Ishikawa (cell line): ENCODE measurements at regions not wholly inside any gene's neighbourhood (a gene's known extent, or its start where the extent isn't known, plus 50 kb on each side); places are given as distances from the start of the nearest gene placed in this dataset.

Experiments used
- CEBPB ChIP-seq: IDR thresholded peaks from 2 replicates; pipeline ENCODE4 v1.6.1; 2012
- CREB1 ChIP-seq: IDR thresholded peaks from 2 replicates; pipeline ENCODE4 v1.6.1; 2012; ENCODE audit warnings: low read depth
- EGR1 ChIP-seq: IDR thresholded peaks from 2 replicates; pipeline ENCODE4 v1.6.1; 2012
- EP300 ChIP-seq: IDR thresholded peaks from 2 replicates; pipeline ENCODE4 v1.6.1; 2012; ENCODE audit warnings: borderline replicate concordance
- FOXM1 ChIP-seq: IDR thresholded peaks from 2 replicates; pipeline ENCODE4 v1.6.1; 2012; ENCODE audit warnings: low read depth, borderline replicate concordance
- MAX ChIP-seq: IDR thresholded peaks from 2 replicates; pipeline ENCODE4 v1.6.1; 2012
- NFIC ChIP-seq: IDR thresholded peaks from 2 replicates; pipeline ENCODE4 v1.6.1; 2012
- RAD21 ChIP-seq: IDR thresholded peaks from 2 replicates; pipeline ENCODE4 v1.6.1; 2012; ENCODE audit warnings: low read depth
- REST ChIP-seq: IDR thresholded peaks from 2 replicates; pipeline ENCODE4 v1.6.1; 2012; ENCODE audit warnings: low read depth, mild to moderate bottlenecking
- TAF1 ChIP-seq: IDR thresholded peaks from 2 replicates; pipeline ENCODE4 v1.6.1; 2012; ENCODE audit warnings: low read depth, mild to moderate bottlenecking
- TCF12 ChIP-seq: IDR thresholded peaks from 2 replicates; pipeline ENCODE4 v1.6.1; 2012; ENCODE audit warnings: low read depth
- TEAD4 ChIP-seq: IDR thresholded peaks from 2 replicates; pipeline ENCODE4 v1.6.1; 2012
- USF1 ChIP-seq: IDR thresholded peaks from 2 replicates; pipeline ENCODE4 v1.6.1; 2012
- YY1 ChIP-seq: IDR thresholded peaks from 2 replicates; pipeline ENCODE4 v1.6.1; 2012; ENCODE audit warnings: low read depth
- ZBTB7A ChIP-seq: IDR thresholded peaks from 2 replicates; pipeline ENCODE4 v1.6.1; 2012; ENCODE audit warnings: low read depth

- no peak for TF ChIP-seq REST
- no peak for TF ChIP-seq TCF12
- TF ChIP-seq ZBTB7A: no peak
- no peak for TF ChIP-seq CEBPB
- TF ChIP-seq TAF1: no peak
- no peak for TF ChIP-seq MAX
- no peak for TF ChIP-seq FOXM1
- no peak for TF ChIP-seq NFIC
- no peak for TF ChIP-seq CREB1
- no peak for TF ChIP-seq TEAD4
- TF ChIP-seq EP300: no peak
- no peak for TF ChIP-seq USF1
Observed at GRCh38 chr15:61390138-61390537, 161.0 kb upstream of the RORA start.

GRCh38 chr15:61389334-61390028, 160.4 kb upstream of the RORA start:
- TF ChIP-seq REST: no peak
- TF ChIP-seq YY1: no peak
- no peak for TF ChIP-seq TAF1
- no peak for TF ChIP-seq ZBTB7A
- TF ChIP-seq USF1: no peak
- no peak for TF ChIP-seq EGR1
- no peak for TF ChIP-seq FOXM1
- TF ChIP-seq NFIC: no peak
- no peak for TF ChIP-seq TCF12
- no peak for TF ChIP-seq EP300
- no peak for TF ChIP-seq CREB1
- no peak for TF ChIP-seq TEAD4

- TF ChIP-seq YY1 (no peak), TCF12 (no peak), TAF1 (no peak), EP300 (no peak), RAD21 (no peak), CEBPB (no peak), CREB1 (no peak), REST (no peak), ZBTB7A (no peak), NFIC (no peak), EGR1 (no peak), USF1 (no peak), MAX (no peak), TEAD4 (no peak), FOXM1 (no peak)
Observed at GRCh38 chr15:61387675-61388074, 158.6 kb upstream of the RORA start.

- TF ChIP-seq ZBTB7A (no peak), RAD21 (no peak), MAX (no peak), CREB1 (no peak), TCF12 (no peak), EP300 (no peak), TEAD4 (no peak), EGR1 (no peak)
Observed at GRCh38 chr15:61383421-61383820, 154.3 kb upstream of the RORA start.
